Chondrocyte (in vitro differentiated cells): ENCODE measurements at regions not wholly inside any gene's neighbourhood (a gene's known extent, or its start where the extent isn't known, plus 50 kb on each side); places are given as distances from the start of the nearest gene placed in this dataset.

Source experiments
- DNase-seq: peaks from one replicate; pipeline ENCODE4 v3.0.0; 2021; ENCODE audit warnings: mixed read lengths, low spot score
- H3K27ac Mint-ChIP-seq: one replicate; pipeline ENCODE4 v1.8.0; 2021; ENCODE audit warnings: mild to moderate bottlenecking, moderate library complexity, mixed read lengths; ENCODE audit not compliant: unreplicated experiment
- H3K27me3 Mint-ChIP-seq: 2 replicates; pipeline ENCODE4 v1.8.0; 2021; ENCODE audit warnings: low read depth, mixed read lengths
- H3K36me3 Mint-ChIP-seq: 2 replicates; pipeline ENCODE4 v1.8.0; 2021; ENCODE audit warnings: low read depth, mixed read lengths
- H3K4me1 Mint-ChIP-seq: 2 replicates; pipeline ENCODE4 v1.8.0; 2021; ENCODE audit warnings: low read depth, mild to moderate bottlenecking, mixed read lengths
- H3K4me3 Mint-ChIP-seq: one replicate; pipeline ENCODE4 v1.8.0; 2021; ENCODE audit warnings: mild to moderate bottlenecking, moderate library complexity, mixed read lengths; ENCODE audit not compliant: unreplicated experiment
- H3K9me3 Mint-ChIP-seq: 2 replicates; pipeline ENCODE4 v1.8.0; 2021; ENCODE audit warnings: low read depth, mixed read lengths
- TF ChIP-seq, protein P1 (sequence below): fragments of 200-600 bp; sonication (generic); IDR thresholded peaks from 2 replicates; pipeline ENCODE4 v1.5.0; 2021; ENCODE audit warnings: antibody characterized with exemption, mild to moderate bottlenecking, moderate library complexity

- TF ChIP-seq, protein P1, sequence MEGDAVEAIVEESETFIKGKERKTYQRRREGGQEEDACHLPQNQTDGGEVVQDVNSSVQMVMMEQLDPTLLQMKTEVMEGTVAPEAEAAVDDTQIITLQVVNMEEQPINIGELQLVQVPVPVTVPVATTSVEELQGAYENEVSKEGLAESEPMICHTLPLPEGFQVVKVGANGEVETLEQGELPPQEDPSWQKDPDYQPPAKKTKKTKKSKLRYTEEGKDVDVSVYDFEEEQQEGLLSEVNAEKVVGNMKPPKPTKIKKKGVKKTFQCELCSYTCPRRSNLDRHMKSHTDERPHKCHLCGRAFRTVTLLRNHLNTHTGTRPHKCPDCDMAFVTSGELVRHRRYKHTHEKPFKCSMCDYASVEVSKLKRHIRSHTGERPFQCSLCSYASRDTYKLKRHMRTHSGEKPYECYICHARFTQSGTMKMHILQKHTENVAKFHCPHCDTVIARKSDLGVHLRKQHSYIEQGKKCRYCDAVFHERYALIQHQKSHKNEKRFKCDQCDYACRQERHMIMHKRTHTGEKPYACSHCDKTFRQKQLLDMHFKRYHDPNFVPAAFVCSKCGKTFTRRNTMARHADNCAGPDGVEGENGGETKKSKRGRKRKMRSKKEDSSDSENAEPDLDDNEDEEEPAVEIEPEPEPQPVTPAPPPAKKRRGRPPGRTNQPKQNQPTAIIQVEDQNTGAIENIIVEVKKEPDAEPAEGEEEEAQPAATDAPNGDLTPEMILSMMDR = no peak
- no peak for DNase-seq
- no peaks in the 10 kb centered on the region for H3K36me3 Mint-ChIP-seq
- H3K9me3 Mint-ChIP-seq = no peaks in the 10 kb centered on the region
- no peak overlapping the region for H3K27ac Mint-ChIP-seq
- H3K4me3 Mint-ChIP-seq = no peak overlapping the region
- H3K4me1 Mint-ChIP-seq = no peaks in the 10 kb centered on the region
- peaks cover 1% of the 10 kb centered on the region for H3K27me3 Mint-ChIP-seq
Observed at GRCh38 chrX:42684065-42684464, 93.9 kb downstream of the PPP1R2C start.

- no peak for DNase-seq
- H3K4me1 Mint-ChIP-seq = no peaks in the 10 kb centered on the region
- H3K36me3 Mint-ChIP-seq = no peaks in the 10 kb centered on the region
- H3K27ac Mint-ChIP-seq = no peak overlapping the region
- no peak overlapping the region for H3K4me3 Mint-ChIP-seq
- TF ChIP-seq, protein P1 = peak; percentile 43
- no peaks in the 10 kb centered on the region for H3K27me3 Mint-ChIP-seq
- H3K9me3 Mint-ChIP-seq = peaks cover 4% of the 10 kb centered on the region
Observed at GRCh38 chrX:42680666-42681065, 97.3 kb downstream of the PPP1R2C start.

GRCh38 chrX:42678133-42678532 lies 99.8 kb downstream of the PPP1R2C start:
- H3K9me3 Mint-ChIP-seq = peaks cover 8% of the 10 kb centered on the region
- TF ChIP-seq, protein P1 = no peak

DNA sequence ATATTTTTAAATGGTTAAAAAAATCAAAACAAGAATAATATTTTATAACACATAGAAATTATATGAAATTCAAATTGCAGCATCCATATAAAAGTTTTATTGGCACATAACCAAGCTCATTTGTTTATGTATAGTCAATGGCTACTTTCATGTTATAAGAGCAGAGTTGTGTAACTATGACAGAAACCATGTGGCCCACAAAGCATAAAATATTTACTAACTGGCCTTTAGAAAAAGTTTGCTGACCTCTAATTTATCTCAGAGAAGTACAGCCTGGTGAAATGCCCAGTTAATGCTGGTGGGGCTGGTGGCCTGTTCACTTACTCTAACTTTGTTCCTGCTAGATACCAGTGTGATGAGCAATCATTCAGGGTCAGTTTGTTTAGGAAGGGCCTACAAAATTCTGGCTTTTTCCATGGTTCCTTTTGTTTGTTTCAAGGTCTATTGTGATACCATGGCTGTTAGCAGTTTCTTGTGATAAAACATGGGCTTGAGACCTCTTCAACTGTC lies 104.6 kb downstream of the PPP1R2C start:
- DNase-seq = no peak
- Mint-ChIP-seq H3K4me3 (no peak overlapping the region), H3K36me3 (peaks cover 2% of the 10 kb centered on the region), H3K4me1 (no peaks in the 10 kb centered on the region), H3K9me3 (peaks cover 37% of the 10 kb centered on the region), H3K27me3 (no peaks in the 10 kb centered on the region), H3K27ac (no peak overlapping the region)
- TF ChIP-seq, protein P1 = no peak

More at GRCh38 chrX:42678133-42678532, 99.8 kb downstream of the PPP1R2C start:
- DNase-seq = no peak
- Mint-ChIP-seq H3K4me3 (no peak overlapping the region), H3K27me3 (no peaks in the 10 kb centered on the region), H3K36me3 (no peaks in the 10 kb centered on the region), H3K4me1 (no peaks in the 10 kb centered on the region), H3K27ac (no peak overlapping the region)

DNA sequence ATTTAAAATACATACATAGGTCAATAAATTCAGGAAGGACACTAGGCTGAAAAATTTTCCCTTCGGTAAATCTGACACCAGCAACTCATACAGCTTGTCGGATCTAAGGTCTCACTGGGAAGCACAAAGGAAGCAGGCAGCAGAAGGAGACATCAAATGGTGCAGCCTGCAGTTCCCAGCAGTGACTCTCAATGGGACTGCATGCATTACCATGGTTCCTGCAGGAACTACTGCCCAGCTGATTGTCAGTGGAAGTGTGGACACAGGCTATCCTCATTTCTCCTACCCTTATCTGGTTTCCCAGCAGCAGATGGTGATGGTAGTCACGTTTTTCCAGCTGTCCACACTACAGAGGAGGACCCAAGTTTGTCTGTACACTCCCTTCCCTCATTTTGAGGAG lies 113.3 kb downstream of the PPP1R2C start:
- TF ChIP-seq, protein P1 = no peak
- Mint-ChIP-seq H3K4me1 (no peaks in the 10 kb centered on the region), H3K4me3 (no peak overlapping the region), H3K27ac (no peak overlapping the region), H3K27me3 (no peaks in the 10 kb centered on the region), H3K9me3 (peaks cover 30% of the 10 kb centered on the region), H3K36me3 (no peaks in the 10 kb centered on the region)
- DNase-seq = no peak
